ENCODE measurements at regions not wholly inside any gene's neighbourhood (a gene's known extent, or its start where the extent isn't known, plus 50 kb on each side); places are given as distances from the start of the nearest gene placed in this dataset.

DNA sequence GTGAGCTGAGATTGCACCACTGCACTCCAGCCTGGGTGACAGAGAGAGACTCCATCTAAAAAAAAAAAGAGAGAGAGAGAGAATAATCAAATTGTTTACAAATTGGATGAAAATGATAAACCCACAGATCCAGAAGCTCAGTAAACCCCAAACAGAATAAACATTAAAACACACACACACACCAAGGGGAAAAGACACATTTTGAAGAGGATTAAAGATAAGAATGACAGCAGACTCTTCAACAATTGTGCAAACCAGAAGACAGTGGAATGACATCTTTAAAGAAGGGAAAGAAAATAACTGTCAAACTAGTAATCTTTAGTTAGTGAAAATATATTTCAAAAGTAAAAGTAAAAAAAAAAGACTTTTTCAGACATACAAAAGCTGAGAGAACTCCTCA is 64.4 kb upstream of the RPL38 start:
- CTCF ChIA-PET, result no interaction called here
- H3K4me3 ChIP-seq (ENCODE audit: low read depth in 2 of 2, low read length in 2 of 2), result no peak overlapping the region
- H3K27ac ChIP-seq (ENCODE audit: low read length), result no peak overlapping the region
- ATAC-seq (no peak), DNase-seq (ENCODE audit: low read depth, low spot score) (no peak)
- H3K27me3 ChIP-seq (ENCODE audit: control insufficient read depth, insufficient read depth, low read length), result peaks cover 16% of the 10 kb centered on the region
- peaks cover 19% of the 10 kb centered on the region for H3K9me3 ChIP-seq (ENCODE audit: control insufficient read depth, insufficient read depth, low read depth, low read length)
- POLR2A ChIA-PET, result no interaction called here
- in situ Hi-C loops (cut with HindIII; ENCODE audit: low pct_unique_long_range_greater_than_20kb, low sequenced_read_pairs), result no loop called here
- BruUV-seq (replicated peaks), result no TSS peak
- intact Hi-C loops (cut with micrococcal nuclease; ENCODE audit: unreplicated experiment), result no loop called here
- no peaks in the 10 kb centered on the region for H3K36me3 ChIP-seq (ENCODE audit: control insufficient read depth, insufficient read depth, low read length)
- no peaks in the 10 kb centered on the region for H3K4me1 ChIP-seq (ENCODE audit: control insufficient read depth, insufficient read depth, low read length)
- TF ChIP-seq, protein P1, sequence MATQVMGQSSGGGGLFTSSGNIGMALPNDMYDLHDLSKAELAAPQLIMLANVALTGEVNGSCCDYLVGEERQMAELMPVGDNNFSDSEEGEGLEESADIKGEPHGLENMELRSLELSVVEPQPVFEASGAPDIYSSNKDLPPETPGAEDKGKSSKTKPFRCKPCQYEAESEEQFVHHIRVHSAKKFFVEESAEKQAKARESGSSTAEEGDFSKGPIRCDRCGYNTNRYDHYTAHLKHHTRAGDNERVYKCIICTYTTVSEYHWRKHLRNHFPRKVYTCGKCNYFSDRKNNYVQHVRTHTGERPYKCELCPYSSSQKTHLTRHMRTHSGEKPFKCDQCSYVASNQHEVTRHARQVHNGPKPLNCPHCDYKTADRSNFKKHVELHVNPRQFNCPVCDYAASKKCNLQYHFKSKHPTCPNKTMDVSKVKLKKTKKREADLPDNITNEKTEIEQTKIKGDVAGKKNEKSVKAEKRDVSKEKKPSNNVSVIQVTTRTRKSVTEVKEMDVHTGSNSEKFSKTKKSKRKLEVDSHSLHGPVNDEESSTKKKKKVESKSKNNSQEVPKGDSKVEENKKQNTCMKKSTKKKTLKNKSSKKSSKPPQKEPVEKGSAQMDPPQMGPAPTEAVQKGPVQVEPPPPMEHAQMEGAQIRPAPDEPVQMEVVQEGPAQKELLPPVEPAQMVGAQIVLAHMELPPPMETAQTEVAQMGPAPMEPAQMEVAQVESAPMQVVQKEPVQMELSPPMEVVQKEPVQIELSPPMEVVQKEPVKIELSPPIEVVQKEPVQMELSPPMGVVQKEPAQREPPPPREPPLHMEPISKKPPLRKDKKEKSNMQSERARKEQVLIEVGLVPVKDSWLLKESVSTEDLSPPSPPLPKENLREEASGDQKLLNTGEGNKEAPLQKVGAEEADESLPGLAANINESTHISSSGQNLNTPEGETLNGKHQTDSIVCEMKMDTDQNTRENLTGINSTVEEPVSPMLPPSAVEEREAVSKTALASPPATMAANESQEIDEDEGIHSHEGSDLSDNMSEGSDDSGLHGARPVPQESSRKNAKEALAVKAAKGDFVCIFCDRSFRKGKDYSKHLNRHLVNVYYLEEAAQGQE (IDR thresholded peaks at IDR 0.05; ENCODE audit: insufficient read depth in 1 of 2, low read depth in 2 of 2, low read length in 1 of 2), result no peak
- TF ChIP-seq TCF7L2 (IDR thresholded peaks at IDR 0.05; ENCODE audit: low read depth, low read length), result no peak

GRCh38 chr17:74140282-74140681 is 63.2 kb upstream of the RPL38 start:
- Histone ChIP-seq H3K4me1 (ENCODE audit: control insufficient read depth, insufficient read depth, low read length) (no peaks in the 10 kb centered on the region), H3K9me3 (ENCODE audit: control insufficient read depth, insufficient read depth, low read depth, low read length) (peaks cover 19% of the 10 kb centered on the region), H3K4me3 (ENCODE audit: low read depth in 2 of 2, low read length in 2 of 2) (no peak overlapping the region), H3K27me3 (ENCODE audit: control insufficient read depth, insufficient read depth, low read length) (peaks cover 11% of the 10 kb centered on the region), H3K27ac (ENCODE audit: low read length) (no peak overlapping the region), H3K36me3 (ENCODE audit: control insufficient read depth, insufficient read depth, low read length) (no peaks in the 10 kb centered on the region)
- no TSS peak for BruUV-seq (replicated peaks)
- CTCF ChIA-PET, result interaction anchor here (0.6 kb wide), 1 partner anchor 228 kb away, joined by 6 read pairs; no protein-coding TSS in a partner anchor
- no peak for ATAC-seq
- intact Hi-C loops (cut with micrococcal nuclease; ENCODE audit: unreplicated experiment) (no loop called here), in situ Hi-C loops (cut with HindIII; ENCODE audit: low pct_unique_long_range_greater_than_20kb, low sequenced_read_pairs) (no loop called here)
- TF ChIP-seq SIN3A (IDR thresholded peaks at IDR 0.05; ENCODE audit: borderline replicate concordance, insufficient read depth, low read depth, low read length), result no peak
- no peak for TF ChIP-seq POLR2AphosphoS5 (IDR thresholded peaks at IDR 0.05; ENCODE audit: low read depth, low read length)
- TF ChIP-seq CTCF (IDR thresholded peaks at IDR 0.05), result no peak
- no peak for TF ChIP-seq TCF7L2 (IDR thresholded peaks at IDR 0.05; ENCODE audit: low read depth, low read length)
- TF ChIP-seq, protein P1 (IDR thresholded peaks at IDR 0.05; ENCODE audit: insufficient read depth in 1 of 2, low read depth in 2 of 2, low read length in 1 of 2), result no peak
- DNase-seq (ENCODE audit: low read depth, low spot score), result no peak
- POLR2A ChIA-PET, result no interaction called here

Data from Panc1 (cell line).